ENCODE measurements at regions not wholly inside any gene's neighbourhood (a gene's known extent, or its start where the extent isn't known, plus 50 kb on each side); places are given as distances from the start of the nearest gene placed in this dataset.

GRCh38 chr7:109073543-109073942 lies 503.9 kb downstream of the DNAJB9 start:
- TF ChIP-seq, protein P1, sequence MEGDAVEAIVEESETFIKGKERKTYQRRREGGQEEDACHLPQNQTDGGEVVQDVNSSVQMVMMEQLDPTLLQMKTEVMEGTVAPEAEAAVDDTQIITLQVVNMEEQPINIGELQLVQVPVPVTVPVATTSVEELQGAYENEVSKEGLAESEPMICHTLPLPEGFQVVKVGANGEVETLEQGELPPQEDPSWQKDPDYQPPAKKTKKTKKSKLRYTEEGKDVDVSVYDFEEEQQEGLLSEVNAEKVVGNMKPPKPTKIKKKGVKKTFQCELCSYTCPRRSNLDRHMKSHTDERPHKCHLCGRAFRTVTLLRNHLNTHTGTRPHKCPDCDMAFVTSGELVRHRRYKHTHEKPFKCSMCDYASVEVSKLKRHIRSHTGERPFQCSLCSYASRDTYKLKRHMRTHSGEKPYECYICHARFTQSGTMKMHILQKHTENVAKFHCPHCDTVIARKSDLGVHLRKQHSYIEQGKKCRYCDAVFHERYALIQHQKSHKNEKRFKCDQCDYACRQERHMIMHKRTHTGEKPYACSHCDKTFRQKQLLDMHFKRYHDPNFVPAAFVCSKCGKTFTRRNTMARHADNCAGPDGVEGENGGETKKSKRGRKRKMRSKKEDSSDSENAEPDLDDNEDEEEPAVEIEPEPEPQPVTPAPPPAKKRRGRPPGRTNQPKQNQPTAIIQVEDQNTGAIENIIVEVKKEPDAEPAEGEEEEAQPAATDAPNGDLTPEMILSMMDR (IDR thresholded peaks at IDR 0.05; ENCODE audit: low read length): no peak
- no peak for TF ChIP-seq EZH2 (optimal IDR thresholded peaks at IDR 0.05; ENCODE audit: low read depth, low read length)
- no peak for TF ChIP-seq EZH2phosphoT487 (IDR thresholded peaks at IDR 0.05; ENCODE audit: low read length)

Data from MM.1S (cell line).